Peyer's patch (tissue), 4 donors: ENCODE measurements at regions not wholly inside any gene's neighbourhood (a gene's known extent, or its start where the extent isn't known, plus 50 kb on each side); places are given as distances from the start of the nearest gene placed in this dataset.

Experiments used
- CTCF ChIP-seq, 6 experiments: fragments of 450-650 bp in 4 of 6; fragments of 200-600 bp in 2 of 6; sonication (generic) in 1 of 6; IDR thresholded peaks; one replicate each; pipeline ENCODE4 v1.5.1; 2017 to 2019; ENCODE audit warnings: antibody characterized with exemption in 6 of 6, mild to moderate bottlenecking in 3 of 6, moderate library complexity in 1 of 6
- POLR2A ChIP-seq, 2 donors: fragments of 450-650 bp; IDR thresholded peaks; one replicate each; pipeline ENCODE4 v1.5.1; 2017; ENCODE audit warnings: antibody characterized with exemption in 2 of 2, mild to moderate bottlenecking in 2 of 2, moderate library complexity in 2 of 2

- TF ChIP-seq CTCF (IDR thresholded peaks at IDR 0.05) (no peak), POLR2A (IDR thresholded peaks at IDR 0.05) (no peak)
These were observed 300.9 kb upstream of the HS3ST1 start for GRCh38 chr4:11729548-11729947.
